OCI-LY1 (cell line): ENCODE measurements at regions not wholly inside any gene's neighbourhood (a gene's known extent, or its start where the extent isn't known, plus 50 kb on each side); places are given as distances from the start of the nearest gene placed in this dataset.

ENCODE experiments used
- CTCF ChIP-seq: fragments of 200-600 bp; sonication (generic), shearing (Covaris generic); IDR thresholded peaks from 2 replicates; pipeline ENCODE4 v1.5.1; 2017; ENCODE audit warnings: mild to moderate bottlenecking, antibody characterized with exemption, low read length, moderate library complexity, mixed read lengths
- EZH2 ChIP-seq: fragments of 200-600 bp; sonication (generic), shearing (Covaris generic); IDR thresholded peaks from 2 replicates; pipeline ENCODE4 v1.8.0; 2017; ENCODE audit warnings: borderline replicate concordance, mixed run types, mild to moderate bottlenecking, antibody characterized with exemption, low read length, moderate library complexity, mixed read lengths

- no peak for TF ChIP-seq EZH2
- no peak for TF ChIP-seq CTCF
These were observed 189.3 kb downstream of the GLI2 start for GRCh38 chr2:120924924-120925323.
